ENCODE measurements at regions not wholly inside any gene's neighbourhood (a gene's known extent, or its start where the extent isn't known, plus 50 kb on each side); places are given as distances from the start of the nearest gene placed in this dataset.
"Not testable (repeated sequence)": the region's sequence is repeated elsewhere in the genome, so short reads cannot be mapped to it uniquely, and the experiment has no call there.

GRCh38 chr7:119908948-119909347 lies 364.0 kb upstream of the KCND2 start:
- no peak for DNase-seq

DNA sequence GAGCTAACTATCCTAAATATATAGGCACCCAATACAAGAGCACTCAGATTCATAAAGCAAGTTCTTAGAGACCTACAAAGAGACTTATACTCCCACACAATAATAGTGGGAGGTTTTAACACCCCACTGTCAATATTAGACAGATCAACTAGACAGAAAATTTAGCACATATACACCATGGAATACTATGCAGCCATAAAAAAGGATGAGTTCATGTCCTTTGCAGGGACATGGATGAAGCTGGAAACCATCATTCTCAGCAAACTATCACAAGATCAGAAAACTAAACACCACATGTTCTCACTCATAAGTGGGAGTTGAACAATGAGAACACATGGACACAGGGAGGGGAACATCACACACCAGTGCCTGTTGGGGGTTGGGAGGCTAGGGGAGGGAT lies 358.9 kb upstream of the KCND2 start:
- DNase-seq: not testable (repeated sequence)

DNA sequence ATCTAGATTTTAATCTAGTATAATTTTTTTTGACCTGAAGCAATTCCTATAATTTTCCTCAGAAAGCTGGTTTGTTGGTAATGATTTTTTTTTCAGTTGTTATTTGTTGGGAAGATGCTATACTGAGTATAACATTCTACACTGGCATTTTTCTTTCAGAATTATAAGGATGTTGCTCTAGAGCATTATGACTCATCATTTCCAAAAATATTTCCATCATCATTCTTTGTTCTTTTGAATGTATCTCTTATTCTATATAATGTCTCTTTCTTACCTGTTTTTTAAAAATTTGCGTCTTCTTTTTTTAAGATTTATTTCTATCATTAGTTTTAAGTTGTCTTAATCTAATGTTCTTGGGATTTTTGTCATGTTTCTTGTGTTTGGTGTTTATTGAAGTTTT lies 356.5 kb upstream of the KCND2 start:
- DNase-seq: no peak

GRCh38 chr7:119918185-119918584 lies 354.8 kb upstream of the KCND2 start:
- DNase-seq: no peak

GRCh38 chr7:119919986-119920385 lies 353.0 kb upstream of the KCND2 start:
- no peak for DNase-seq

- DNase-seq: no peak
Measured at GRCh38 chr7:119925581-119926289, 347.2 kb upstream of the KCND2 start.

DNA sequence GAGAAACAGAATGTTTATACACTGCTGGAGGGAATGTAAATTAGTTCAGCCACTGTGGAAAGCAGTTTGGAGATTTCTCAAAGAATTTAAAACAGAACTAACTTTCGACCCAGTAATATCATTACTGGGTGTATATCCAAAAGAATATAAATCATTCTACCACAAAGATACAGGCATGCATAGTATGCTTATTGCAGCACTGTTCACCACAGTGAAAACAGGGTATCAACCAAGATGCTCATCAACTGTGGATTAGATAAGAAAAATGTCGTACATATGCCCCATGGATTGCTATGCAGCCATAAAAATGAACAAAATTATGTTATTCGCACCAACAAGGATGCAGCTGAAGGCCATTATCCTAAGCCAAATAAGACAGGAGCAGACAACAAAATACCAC lies 343.1 kb upstream of the KCND2 start:
- DNase-seq: no peak

DNA sequence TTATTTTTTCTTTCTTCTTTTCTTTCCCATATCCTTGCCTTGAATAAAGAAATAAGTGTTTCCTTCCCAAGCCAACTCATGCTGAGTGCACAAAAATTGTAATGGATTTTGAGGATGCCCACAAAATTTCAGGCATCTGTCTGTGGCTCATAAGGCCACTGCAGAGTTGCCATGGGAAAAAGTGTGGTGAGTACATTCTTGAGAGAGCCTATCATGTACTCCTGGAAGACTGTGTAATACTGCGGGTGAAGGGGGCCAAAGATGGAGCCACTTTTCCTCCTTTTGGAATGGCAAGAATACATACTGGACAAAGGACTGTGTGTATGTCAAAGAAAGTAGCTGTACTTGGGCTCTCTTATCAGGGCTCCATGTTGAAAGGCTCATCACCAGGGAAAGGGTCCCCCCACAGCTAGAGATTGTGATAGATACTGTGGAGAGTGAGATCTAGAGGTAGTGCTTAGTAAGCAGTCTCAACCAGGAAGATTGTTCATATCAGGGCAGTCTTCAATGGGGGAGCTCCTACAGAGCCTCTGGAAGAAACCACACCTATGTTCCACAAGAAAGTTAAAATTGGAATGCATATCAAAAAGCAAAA lies 341.6 kb upstream of the KCND2 start:
- DNase-seq: no peak

DNA sequence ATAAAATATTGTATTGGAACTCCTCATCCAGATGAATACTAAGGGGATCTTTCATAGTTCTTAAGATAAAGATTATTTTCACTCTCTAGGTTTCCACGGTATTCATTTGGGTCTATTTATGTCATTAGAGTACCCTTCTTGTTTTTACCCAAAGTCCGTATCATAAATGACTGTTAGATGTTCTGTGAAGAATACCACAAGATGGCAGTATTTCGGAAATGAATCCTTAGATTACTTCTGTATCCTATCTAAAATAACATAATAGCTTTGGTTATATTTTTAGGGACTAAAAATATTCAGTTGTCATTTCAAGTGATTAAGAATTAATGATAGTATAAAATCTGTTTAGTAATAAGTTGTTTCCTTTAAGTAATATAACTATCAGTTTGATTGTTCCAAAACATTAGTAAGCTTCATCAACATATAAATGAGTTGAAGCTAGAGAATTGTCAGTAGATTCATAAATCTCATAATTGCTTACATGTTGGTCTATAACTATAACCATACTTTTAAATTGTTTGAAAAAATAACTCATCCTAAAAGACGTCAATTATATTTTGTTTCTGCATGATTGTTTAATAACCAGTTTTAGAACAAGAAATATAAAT lies 337.5 kb upstream of the KCND2 start:
- no peak for DNase-seq

- DNase-seq: no peak
Measured at GRCh38 chr7:119936836-119937235, 336.1 kb upstream of the KCND2 start.

GRCh38 chr7:119937745-119938144 lies 335.2 kb upstream of the KCND2 start:
- DNase-seq: no peak

DNA sequence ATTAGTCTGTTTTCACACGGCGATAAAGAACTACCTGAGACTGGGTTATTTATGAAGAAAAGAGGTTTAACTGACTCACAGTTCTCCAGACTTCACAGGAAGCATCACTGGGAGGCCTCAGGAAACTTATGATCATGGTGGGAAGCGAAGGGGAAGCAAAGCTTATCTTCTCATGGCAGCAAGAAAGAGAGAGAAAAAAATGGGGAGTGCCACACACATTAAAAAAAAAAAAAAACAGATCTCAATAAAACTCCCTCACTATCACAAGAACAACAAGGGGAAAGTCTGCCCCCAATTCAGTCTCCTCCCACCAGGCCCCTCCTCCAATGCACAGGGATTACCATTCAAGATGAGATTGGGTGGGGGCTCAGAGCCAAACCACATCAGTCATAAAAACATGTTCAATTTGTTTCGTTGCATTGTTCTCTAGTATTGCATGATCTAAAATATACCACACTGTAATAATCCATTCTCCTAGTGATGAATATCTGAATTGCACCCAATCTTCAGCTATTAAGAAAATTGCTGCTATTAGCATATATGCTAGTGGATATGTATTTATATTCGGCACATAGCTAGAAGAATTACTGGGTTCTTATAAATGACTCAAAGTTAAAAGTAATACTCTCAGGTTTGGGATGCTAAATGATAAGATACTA lies 328.9 kb upstream of the KCND2 start:
- DNase-seq: no peak

DNA sequence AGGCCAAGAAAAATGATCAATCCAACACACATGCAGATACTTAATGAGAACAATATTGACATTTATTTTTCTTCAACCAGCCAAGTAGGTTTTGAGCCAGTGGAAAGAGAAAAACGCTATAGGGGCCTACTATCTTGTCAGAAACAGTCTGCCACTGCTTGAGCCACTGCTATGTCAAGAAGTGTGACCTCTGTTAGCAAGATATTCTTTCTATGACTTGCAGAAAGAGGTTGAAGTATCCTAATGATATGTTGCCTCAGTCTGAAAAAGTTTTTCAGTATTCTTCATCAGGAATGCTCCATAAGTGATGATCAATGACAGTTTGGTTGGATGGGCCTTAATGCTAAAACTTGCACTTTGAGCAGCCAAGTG lies 328.4 kb upstream of the KCND2 start:
- DNase-seq: no peak

- no peak for DNase-seq
Measured at GRCh38 chr7:119945822-119946221, 327.2 kb upstream of the KCND2 start.

DNA sequence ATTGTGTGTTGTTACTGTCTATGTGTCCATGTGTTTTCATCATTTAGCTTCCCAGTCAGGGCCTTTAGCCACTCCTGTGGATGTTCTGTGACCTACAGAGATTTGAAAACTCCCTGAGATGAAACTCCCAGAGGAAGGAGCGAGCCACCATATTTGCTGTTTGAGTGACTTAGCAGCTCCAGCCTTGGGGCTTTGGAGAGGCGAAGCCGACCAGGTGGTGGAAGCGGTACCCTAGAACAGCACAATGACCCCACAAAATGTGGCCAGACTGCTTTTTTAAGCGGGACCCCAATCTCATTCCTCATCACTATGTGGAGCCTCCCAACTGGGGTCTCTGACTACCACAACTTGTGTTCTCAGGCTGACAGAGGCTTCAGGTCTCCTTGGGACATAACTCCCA lies 323.9 kb upstream of the KCND2 start:
- DNase-seq: no peak

GRCh38 chr7:119950390-119951041 lies 322.5 kb upstream of the KCND2 start:
- DNase-seq: not testable (repeated sequence)

DNA sequence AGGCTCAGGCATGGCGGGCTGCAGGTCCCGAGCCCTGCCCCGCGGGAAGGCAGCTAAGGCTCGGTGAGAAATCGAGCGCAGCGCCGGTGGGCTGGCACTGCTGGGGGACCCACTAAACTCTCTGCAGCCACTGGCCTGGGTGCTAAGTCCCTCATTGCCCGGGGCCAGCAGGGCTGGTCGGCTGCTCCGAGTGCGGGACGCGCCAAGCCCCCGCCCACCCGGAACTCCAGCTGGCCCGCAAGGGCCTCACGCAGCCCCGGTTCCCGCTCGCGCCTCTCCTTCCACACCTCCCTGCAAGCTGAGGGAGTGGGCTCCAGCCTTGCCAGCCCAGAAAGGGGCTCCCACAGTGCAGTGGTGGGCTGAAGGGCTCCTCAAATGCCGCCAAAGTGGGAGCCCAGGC lies 321.4 kb upstream of the KCND2 start:
- not testable (repeated sequence) for DNase-seq

- DNase-seq: no peak
Measured at GRCh38 chr7:119957335-119957734, 315.6 kb upstream of the KCND2 start.

GRCh38 chr7:119959811-119960210 lies 313.2 kb upstream of the KCND2 start:
- DNase-seq: no peak

GRCh38 chr7:119963654-119964053 lies 309.3 kb upstream of the KCND2 start:
- DNase-seq: no peak

GRCh38 chr7:119964065-119964464 lies 308.9 kb upstream of the KCND2 start:
- DNase-seq: no peak

GRCh38 chr7:119964788-119965542 lies 308.0 kb upstream of the KCND2 start:
- no peak for DNase-seq

- DNase-seq: no peak
Measured at GRCh38 chr7:119967221-119967620, 305.8 kb upstream of the KCND2 start.

Measured in stimulated activated CD4-positive, alpha-beta T cell treated with anti-CD3 and anti-CD28 coated beads, Interleukin-1b, Interleukin-23, amount 100 ng/mL, for 48 hours (primary cell).